Body of pancreas (tissue), 4 donors: ENCODE measurements at regions not wholly inside any gene's neighbourhood (a gene's known extent, or its start where the extent isn't known, plus 50 kb on each side); places are given as distances from the start of the nearest gene placed in this dataset.

Source experiments
- ATAC-seq: fragments of 150-250 bp; one replicate; pipeline ENCODE4 v1.9.1; 2016
- DNase-seq, 4 donors: peaks; one replicate each; pipeline ENCODE4 v3.0.0-alpha.2; 2019
- H3K27ac ChIP-seq, 4 donors: fragments of 200-600 bp; sonication (generic); 1 replicate in 3 of 4; 2 replicates in 1 of 4; pipeline versions ENCODE4 v1.5.1 to v1.6.1; 2016 to 2019; ENCODE audit warnings: mild to moderate bottlenecking in 1 of 4, mixed read lengths in 1 of 4, moderate library complexity in 1 of 4
- H3K27me3 ChIP-seq, 2 donors: fragments of 200-600 bp; sonication (generic); one replicate each; pipeline ENCODE4 v1.6.0; 2016; ENCODE audit warnings: mild to moderate bottlenecking in 1 of 2
- H3K36me3 ChIP-seq, 2 donors: fragments of 200-600 bp; sonication (generic); replicated peaks in 1 of 2; 2 replicates each; pipeline ENCODE4 v1.5.1; 2016; ENCODE audit warnings: low read depth in 2 of 2; ENCODE audit not compliant: insufficient read depth in 1 of 2
- H3K4me1 ChIP-seq: fragments of 200-600 bp; sonication (generic); one replicate; pipeline ENCODE4 v1.6.0; 2016
- H3K4me3 ChIP-seq, 2 donors: fragments of 200-600 bp; sonication (generic); 1 replicate in 1 of 2; 2 replicates in 1 of 2; pipeline ENCODE4 v1.5.1; 2016 to 2019
- H3K9me3 ChIP-seq, 3 donors: fragments of 200-600 bp; sonication (generic); 1 replicate in 2 of 3; 2 replicates in 1 of 3; pipeline ENCODE4 v1.5.1; 2016
- POLR2A ChIP-seq, 3 donors: fragments of 450-650 bp; IDR thresholded peaks; one replicate each; pipeline ENCODE4 v1.6.1; 2016; ENCODE audit warnings: antibody characterized with exemption in 3 of 3, mild to moderate bottlenecking in 2 of 3
- WGBS, 2 donors: methylation state at CpG; one replicate each; pipeline ENCODE4 v1.1.5; 2017; 5-methylcytosine and 5-hydroxymethylcytosine counted together
- intact Hi-C: fragments of 100-400 bp; cut with DNase I; formaldehyde crosslinking; loops from one replicate; pipeline ENCODE4 v1.15.1; 2023
- TF ChIP-seq, protein P1 (sequence below), 7 experiments: fragments of 450-650 bp in 4 of 7; fragments of 200-600 bp in 3 of 7; sonication (generic) in 3 of 7; IDR thresholded peaks; one replicate each; pipeline ENCODE4 v1.5.1; 2016 to 2019; ENCODE audit warnings: antibody characterized with exemption in 7 of 7

DNA sequence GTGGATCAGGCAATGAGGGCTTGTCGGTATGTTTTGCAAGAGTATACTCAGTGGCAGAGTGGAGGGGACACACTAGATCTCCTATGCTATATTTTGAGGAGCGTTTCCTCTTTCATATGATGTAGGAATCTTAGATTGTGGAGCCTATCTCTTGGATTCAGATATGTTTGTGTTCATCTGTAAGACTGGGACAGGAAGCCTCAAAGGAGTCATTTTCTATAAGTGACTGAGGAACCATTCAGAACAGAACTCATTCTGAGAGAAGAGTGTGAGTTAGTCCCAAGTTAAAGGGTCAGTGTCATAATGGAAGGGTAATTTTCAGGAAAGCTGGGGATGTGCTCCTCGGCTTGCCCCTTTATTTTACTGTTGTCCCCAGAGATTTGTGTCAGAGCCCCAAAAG is 107.7 kb downstream of the PTGS2 start:
- Histone ChIP-seq H3K36me3 (no peaks in the 10 kb centered on the region), H3K4me1 (no peaks in the 10 kb centered on the region), H3K9me3 (peaks cover 0 to 4% (median 0%) of the 10 kb centered on the region in 3 donors), H3K27ac (no peak overlapping the region), H3K27me3 (no peaks in the 10 kb centered on the region), H3K4me3 (no peak overlapping the region)
- ATAC-seq (no peak), DNase-seq (no peak)
- TF ChIP-seq, protein P1, sequence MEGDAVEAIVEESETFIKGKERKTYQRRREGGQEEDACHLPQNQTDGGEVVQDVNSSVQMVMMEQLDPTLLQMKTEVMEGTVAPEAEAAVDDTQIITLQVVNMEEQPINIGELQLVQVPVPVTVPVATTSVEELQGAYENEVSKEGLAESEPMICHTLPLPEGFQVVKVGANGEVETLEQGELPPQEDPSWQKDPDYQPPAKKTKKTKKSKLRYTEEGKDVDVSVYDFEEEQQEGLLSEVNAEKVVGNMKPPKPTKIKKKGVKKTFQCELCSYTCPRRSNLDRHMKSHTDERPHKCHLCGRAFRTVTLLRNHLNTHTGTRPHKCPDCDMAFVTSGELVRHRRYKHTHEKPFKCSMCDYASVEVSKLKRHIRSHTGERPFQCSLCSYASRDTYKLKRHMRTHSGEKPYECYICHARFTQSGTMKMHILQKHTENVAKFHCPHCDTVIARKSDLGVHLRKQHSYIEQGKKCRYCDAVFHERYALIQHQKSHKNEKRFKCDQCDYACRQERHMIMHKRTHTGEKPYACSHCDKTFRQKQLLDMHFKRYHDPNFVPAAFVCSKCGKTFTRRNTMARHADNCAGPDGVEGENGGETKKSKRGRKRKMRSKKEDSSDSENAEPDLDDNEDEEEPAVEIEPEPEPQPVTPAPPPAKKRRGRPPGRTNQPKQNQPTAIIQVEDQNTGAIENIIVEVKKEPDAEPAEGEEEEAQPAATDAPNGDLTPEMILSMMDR (IDR thresholded peaks at IDR 0.05), result no peak
- no peak for TF ChIP-seq POLR2A (IDR thresholded peaks at IDR 0.05)
- intact Hi-C loops, result no loop called here
- 62 to 65% methylated on average over 3 of the region's 3 CpGs for WGBS, 2 donors

DNA sequence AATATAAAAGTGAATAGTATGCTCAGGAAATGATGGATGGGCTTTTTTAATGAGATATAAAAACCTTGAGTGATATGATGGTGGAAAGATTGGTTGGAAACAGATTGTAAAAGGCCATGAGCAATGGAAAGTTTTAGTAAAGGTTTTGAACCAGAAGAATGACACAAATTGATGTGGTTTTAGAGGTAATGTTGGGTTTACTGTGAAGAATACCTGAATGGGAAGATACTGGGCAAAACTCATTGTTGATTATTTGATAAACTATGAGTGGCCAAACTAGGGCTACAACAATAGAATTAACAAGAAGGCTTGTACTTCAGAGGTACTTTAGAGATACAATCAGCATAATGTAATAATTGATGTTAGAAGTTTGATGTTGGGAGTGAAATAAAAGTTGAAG is 108.5 kb downstream of the PTGS2 start:
- intact Hi-C loops, result no loop called here

DNA sequence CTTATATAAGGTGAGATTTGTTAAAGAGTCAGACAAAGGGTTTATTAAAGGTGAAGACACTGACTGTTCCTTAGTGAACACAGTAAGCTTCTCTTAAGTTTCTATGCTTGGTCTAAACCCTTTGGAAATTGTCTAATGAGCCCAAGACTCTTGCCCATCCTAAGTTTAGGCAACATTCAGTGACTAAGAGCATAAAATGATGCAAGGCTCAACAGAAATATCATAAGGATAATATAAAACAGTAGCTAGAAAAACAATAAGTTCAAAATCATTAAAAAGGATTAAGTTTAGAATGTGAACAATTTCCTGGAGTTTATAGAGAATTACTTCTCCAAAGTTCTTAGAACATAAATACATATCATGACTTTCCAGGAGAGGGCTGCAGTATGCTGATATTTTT is 108.9 kb upstream of the PDC start:
- H3K27me3 ChIP-seq, result no peaks in the 10 kb centered on the region
- no peaks in the 10 kb centered on the region for H3K36me3 ChIP-seq
- no peaks in the 10 kb centered on the region for H3K4me1 ChIP-seq
- ATAC-seq (no peak), DNase-seq (no peak)
- H3K4me3 ChIP-seq, result no peak overlapping the region
- no peak for TF ChIP-seq POLR2A (IDR thresholded peaks at IDR 0.05)
- TF ChIP-seq, protein P1 (IDR thresholded peaks at IDR 0.05), result no peak
- intact Hi-C loops, result no loop called here
- H3K27ac ChIP-seq, result no peak overlapping the region
- no peaks in the 10 kb centered on the region for H3K9me3 ChIP-seq

More for the DNA sequence above, 108.5 kb downstream of the PTGS2 start:
- peaks cover 0 to 4% (median 0%) of the 10 kb centered on the region in 3 donors for H3K9me3 ChIP-seq
- ATAC-seq (no peak), DNase-seq (no peak)
- no peaks in the 10 kb centered on the region for H3K27me3 ChIP-seq
- H3K4me1 ChIP-seq, result no peaks in the 10 kb centered on the region
- no peaks in the 10 kb centered on the region for H3K36me3 ChIP-seq
- H3K27ac ChIP-seq, result no peak overlapping the region
- no peak overlapping the region for H3K4me3 ChIP-seq
- no peak for TF ChIP-seq POLR2A (IDR thresholded peaks at IDR 0.05)
- TF ChIP-seq, protein P1 (IDR thresholded peaks at IDR 0.05), result no peak

DNA sequence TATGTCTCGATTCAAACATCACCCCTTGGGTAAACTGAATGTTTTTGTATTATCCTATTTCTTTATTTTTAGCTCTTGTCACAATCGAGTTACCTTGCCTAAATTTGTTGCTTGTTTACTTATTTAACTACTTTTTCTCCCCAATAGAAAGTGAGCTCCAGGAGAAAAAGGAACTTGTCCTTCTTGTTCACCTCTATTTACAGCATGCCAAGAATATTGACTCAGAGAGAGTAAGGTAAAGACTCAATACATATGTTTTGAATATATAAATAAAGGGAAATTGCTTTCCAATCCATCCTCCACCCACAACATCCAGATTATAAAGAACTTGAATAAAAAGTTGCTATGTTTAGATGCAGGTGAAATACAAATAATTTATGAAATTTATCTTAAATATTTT is 107.3 kb upstream of the PDC start:
- Histone ChIP-seq H3K27ac (no peak overlapping the region), H3K4me1 (no peaks in the 10 kb centered on the region), H3K4me3 (no peak overlapping the region), H3K27me3 (no peaks in the 10 kb centered on the region), H3K36me3 (no peaks in the 10 kb centered on the region), H3K9me3 (no peaks in the 10 kb centered on the region)
- intact Hi-C loops, result no loop called here
- WGBS, 2 donors, result 17 to 32% methylated on average over 2 of the region's 2 CpGs
- TF ChIP-seq, protein P1 (IDR thresholded peaks at IDR 0.05), result no peak
- no peak for TF ChIP-seq POLR2A (IDR thresholded peaks at IDR 0.05)
- no peak for ATAC-seq
- DNase-seq, result no peak

DNA sequence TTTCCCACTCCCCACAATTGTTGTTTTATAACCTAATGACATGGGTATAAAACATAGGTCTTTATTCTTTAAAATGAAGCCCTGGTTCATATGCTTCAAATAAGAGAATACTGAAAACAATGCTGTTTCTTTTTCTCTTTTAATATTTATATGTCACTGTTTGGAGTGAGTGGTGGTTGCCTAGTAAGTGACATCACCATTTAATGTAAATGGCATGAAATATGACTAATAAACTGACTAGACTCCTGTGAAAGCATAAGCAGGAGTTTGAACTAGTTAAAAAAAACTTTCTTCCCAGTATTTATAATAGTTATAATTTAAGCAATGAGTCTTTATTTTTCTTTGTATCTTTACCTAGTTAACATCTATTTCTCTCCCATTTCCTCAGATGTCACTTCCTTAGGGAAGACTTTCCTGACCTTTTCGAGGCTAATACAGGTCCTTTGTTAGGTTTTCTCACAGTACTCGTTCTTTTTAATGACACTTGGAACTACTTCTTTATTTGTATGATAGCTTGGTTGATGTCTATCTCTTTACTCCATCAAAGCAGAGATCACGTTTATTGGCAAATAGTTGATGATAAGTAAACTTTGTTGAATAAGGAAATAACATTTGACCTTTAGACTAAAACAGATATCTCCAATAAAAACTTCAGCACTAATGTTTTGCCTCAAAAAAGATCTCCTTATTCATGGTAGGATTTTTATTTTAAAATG is 105.4 kb upstream of the PDC start:
- intact Hi-C loops, result no loop called here
- H3K36me3 ChIP-seq, result no peaks in the 10 kb centered on the region
- no peak for DNase-seq
- H3K9me3 ChIP-seq, result no peaks in the 10 kb centered on the region
- no peak for ATAC-seq
- H3K27ac ChIP-seq, result no peak overlapping the region
- H3K4me3 ChIP-seq, result no peak overlapping the region
- no peaks in the 10 kb centered on the region for H3K4me1 ChIP-seq
- 17 to 36% methylated on average over 3 of the region's 3 CpGs for WGBS, 2 donors
- TF ChIP-seq, protein P1 (IDR thresholded peaks at IDR 0.05), result no peak
- TF ChIP-seq POLR2A (IDR thresholded peaks at IDR 0.05), result no peak
- H3K27me3 ChIP-seq, result no peaks in the 10 kb centered on the region
